GM23248 (cell line): ENCODE measurements at regions not wholly inside any gene's neighbourhood (a gene's known extent, or its start where the extent isn't known, plus 50 kb on each side); places are given as distances from the start of the nearest gene placed in this dataset.

Experiments used
- EZH2 ChIP-seq: fragments of 200-600 bp; sonication (generic); IDR thresholded peaks from 2 replicates; pipeline ENCODE4 v1.6.1; 2018; ENCODE audit warnings: antibody characterized with exemption, mild to moderate bottlenecking; ENCODE audit not compliant: insufficient read depth, poor library complexity, severe bottlenecking
- EZH2phosphoT487 ChIP-seq: fragments of 200-600 bp; sonication (generic); IDR thresholded peaks from 2 replicates; pipeline ENCODE4 v1.6.1; 2018; ENCODE audit warnings: antibody characterized with exemption, moderate library complexity, mild to moderate bottlenecking, low read depth; ENCODE audit not compliant: insufficient read depth

DNA sequence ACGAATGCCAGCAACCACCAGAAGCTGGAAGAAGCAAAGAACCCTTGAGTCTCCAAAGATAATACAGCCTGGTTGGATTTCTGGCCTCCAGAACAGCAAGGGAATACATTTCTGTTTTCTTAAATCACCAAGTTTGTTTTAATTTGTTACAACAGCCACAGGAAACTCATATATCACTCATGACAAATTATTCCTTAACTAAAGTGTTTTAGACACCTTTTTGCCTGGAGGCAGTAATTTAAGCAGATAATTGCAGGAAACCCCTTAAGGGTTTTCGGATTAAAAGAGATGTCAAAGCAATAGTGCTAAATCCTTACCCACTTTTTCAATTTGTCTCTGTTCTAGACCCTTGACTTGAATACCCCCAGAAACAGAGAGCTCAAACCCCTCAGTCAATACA lies 1050.0 kb downstream of the EPHA7 start:
- no peak for TF ChIP-seq EZH2
- no peak for TF ChIP-seq EZH2phosphoT487
